Mesenchymal stem cell (in vitro differentiated cells and primary cell): ENCODE measurements at regions not wholly inside any gene's neighbourhood (a gene's known extent, or its start where the extent isn't known, plus 50 kb on each side); places are given as distances from the start of the nearest gene placed in this dataset.
A peak's percentile ranks its signal among the peaks of the same experiment; 100 is the strongest.

ENCODE experiments used
- DNase-seq: peaks from one replicate; pipeline ENCODE4 v3.0.0-alpha.2; 2013
- H2AFZ ChIP-seq: one replicate; pipeline ENCODE4 v1.6.1; 2013; ENCODE audit warnings: low read depth, mild to moderate bottlenecking, control low read depth, inconsistent platforms, low read length, moderate library complexity
- H2AK5ac ChIP-seq: 2 replicates; pipeline ENCODE4 v1.6.1; 2013; ENCODE audit warnings: low read length, moderate library complexity, mild to moderate bottlenecking, inconsistent platforms; ENCODE audit not compliant: severe bottlenecking
- H2BK120ac ChIP-seq: one replicate; pipeline ENCODE4 v1.6.1; 2013; ENCODE audit warnings: low read depth, mild to moderate bottlenecking, inconsistent platforms, low read length, moderate library complexity
- H2BK12ac ChIP-seq, 2 experiments: one replicate each; pipeline ENCODE4 v1.6.1; 2013; ENCODE audit warnings: inconsistent platforms in 2 of 2, low read length in 2 of 2, mild to moderate bottlenecking in 2 of 2, moderate library complexity in 2 of 2, control low read depth in 1 of 2
- H2BK15ac ChIP-seq: one replicate; pipeline ENCODE4 v1.6.1; 2013; ENCODE audit warnings: mild to moderate bottlenecking, low read depth, inconsistent platforms; ENCODE audit not compliant: poor library complexity, severe bottlenecking
- H2BK5ac ChIP-seq: 2 replicates; pipeline ENCODE4 v1.6.1; 2013; ENCODE audit warnings: low read depth, mild to moderate bottlenecking, low read length, control low read depth, inconsistent platforms; ENCODE audit not compliant: poor library complexity, severe bottlenecking
- H3K14ac ChIP-seq, 2 experiments: one replicate each; pipeline ENCODE4 v1.6.1; 2013; ENCODE audit warnings: inconsistent platforms in 2 of 2, low read length in 2 of 2, control low read depth in 1 of 2, mild to moderate bottlenecking in 1 of 2, moderate library complexity in 1 of 2
- H3K18ac ChIP-seq, 2 experiments: one replicate each; pipeline ENCODE4 v1.6.1; 2013; ENCODE audit warnings: inconsistent platforms in 2 of 2, low read length in 2 of 2, control low read depth in 1 of 2, low read depth in 1 of 2, mild to moderate bottlenecking in 1 of 2
- H3K23ac ChIP-seq, 2 experiments: one replicate each; pipeline ENCODE4 v1.6.1; 2013; ENCODE audit warnings: inconsistent platforms in 2 of 2, low read length in 2 of 2, mild to moderate bottlenecking in 2 of 2, moderate library complexity in 2 of 2, control low read depth in 1 of 2
- H3K27ac ChIP-seq: 2 replicates; pipeline ENCODE4 v1.5.1; 2013; ENCODE audit warnings: mild to moderate bottlenecking, moderate library complexity, low read length, control low read depth, inconsistent platforms; ENCODE audit not compliant: poor library complexity, severe bottlenecking
- H3K27me3 ChIP-seq, 2 experiments: 2 replicates each; pipeline versions ENCODE4 v1.6.1 to v1.7.0; 2013; ENCODE audit warnings: low read length in 2 of 2, mild to moderate bottlenecking in 2 of 2, moderate library complexity in 2 of 2, control low read depth in 1 of 2, inconsistent platforms in 1 of 2; ENCODE audit not compliant: control insufficient read depth in 1 of 2, insufficient read depth in 1 of 2
- H3K36me3 ChIP-seq, 2 experiments: 2 replicates each; pipeline versions ENCODE4 v1.6.1 to v1.7.0; 2013; ENCODE audit warnings: low read length in 2 of 2, control low read depth in 1 of 2, inconsistent platforms in 1 of 2, low read depth in 1 of 2, mild to moderate bottlenecking in 1 of 2; ENCODE audit not compliant: insufficient read depth in 2 of 2, control insufficient read depth in 1 of 2
- H3K4ac ChIP-seq, 2 experiments: one replicate each; pipeline ENCODE4 v1.6.1; 2013; ENCODE audit warnings: inconsistent platforms in 2 of 2, low read length in 2 of 2, mild to moderate bottlenecking in 2 of 2, moderate library complexity in 2 of 2, control low read depth in 1 of 2, low read depth in 1 of 2
- H3K4me1 ChIP-seq: 2 replicates; pipeline ENCODE4 v1.6.1; 2013; ENCODE audit warnings: low read depth, low read length, control low read depth; ENCODE audit not compliant: control insufficient read depth, insufficient read depth
- H3K4me2 ChIP-seq: 2 replicates; pipeline ENCODE4 v1.6.1; 2013; ENCODE audit warnings: low read length, mild to moderate bottlenecking, inconsistent platforms; ENCODE audit not compliant: poor library complexity, severe bottlenecking
- H3K4me3 ChIP-seq, 2 experiments: 2 replicates each; pipeline versions ENCODE4 v1.5.1 to v1.7.0; 2013; ENCODE audit warnings: low read length in 2 of 2, mild to moderate bottlenecking in 2 of 2, control low read depth in 1 of 2, low read depth in 1 of 2; ENCODE audit not compliant: insufficient read depth in 1 of 2
- H3K79me1 ChIP-seq: replicated peaks from 2 replicates; pipeline ENCODE4 v1.6.1; 2013; ENCODE audit warnings: mild to moderate bottlenecking, control low read depth, low read length, inconsistent platforms; ENCODE audit not compliant: poor library complexity, severe bottlenecking
- H3K9ac ChIP-seq: 2 replicates; pipeline ENCODE4 v1.7.0; 2013; ENCODE audit warnings: mild to moderate bottlenecking, low read length, moderate library complexity
- H3K9me3 ChIP-seq: 2 replicates; pipeline ENCODE4 v1.7.0; 2013; ENCODE audit warnings: mild to moderate bottlenecking, low read length; ENCODE audit not compliant: control insufficient read depth
- H4K8ac ChIP-seq: one replicate; pipeline ENCODE4 v1.6.1; 2013; ENCODE audit warnings: inconsistent platforms, mild to moderate bottlenecking, low read length, moderate library complexity
- H4K91ac ChIP-seq: one replicate; pipeline ENCODE4 v1.6.1; 2013; ENCODE audit warnings: mild to moderate bottlenecking, low read length, inconsistent platforms
- WGBS: methylation state at CpG from one replicate; pipeline ENCODE4 v1.1.7; 2013; ENCODE audit warnings: mixed read lengths; 5-methylcytosine and 5-hydroxymethylcytosine counted together

DNA sequence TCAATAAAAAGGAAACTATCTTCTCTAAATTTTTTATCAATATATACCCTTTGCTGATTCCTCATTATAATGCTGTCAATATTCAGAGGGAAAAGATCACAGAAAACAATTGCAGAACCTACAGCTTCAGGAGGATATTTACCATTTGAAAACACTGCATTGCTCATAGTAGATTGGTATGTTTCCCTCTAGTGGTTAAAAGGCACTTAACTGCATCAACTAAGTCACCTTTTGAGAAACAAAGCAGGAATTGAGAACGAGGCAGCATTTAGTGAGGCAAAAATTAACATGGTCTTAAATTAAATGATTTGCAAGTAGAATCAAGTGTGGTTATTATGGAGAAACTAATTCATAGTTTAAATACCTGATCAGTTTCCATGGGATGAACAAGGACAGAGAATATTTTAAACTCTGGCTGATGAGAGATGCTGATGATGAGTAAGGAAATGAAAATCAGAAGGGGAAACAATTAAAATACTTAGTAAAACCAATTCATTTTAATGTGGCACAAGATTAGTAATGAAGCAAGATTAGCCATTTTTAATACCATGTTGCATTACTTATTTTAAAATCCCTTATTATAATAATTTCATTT lies 642.1 kb downstream of the EPHA7 start:
- no peak overlapping the region for H3K9ac ChIP-seq
- no peaks in the 10 kb centered on the region for H3K4me1 ChIP-seq
- peak; percentile 51 for DNase-seq
- H3K79me1 ChIP-seq: no peaks in the 10 kb centered on the region
- no peak overlapping the region for H4K8ac ChIP-seq
- H4K91ac ChIP-seq: no peak overlapping the region
- H3K14ac ChIP-seq: no peak overlapping the region
- H3K4me3 ChIP-seq: no peak overlapping the region
- 14% methylated on average over 1 of the region's 1 CpG for WGBS
- H2AFZ ChIP-seq: no peak overlapping the region
- no peak overlapping the region for H3K18ac ChIP-seq
- H3K27me3 ChIP-seq: no peaks in the 10 kb centered on the region
- no peaks in the 10 kb centered on the region for H3K9me3 ChIP-seq
- H3K27ac ChIP-seq: no peak overlapping the region
- H2BK120ac ChIP-seq: no peak overlapping the region
- H2BK12ac ChIP-seq: no peak overlapping the region
- no peak overlapping the region for H2AK5ac ChIP-seq
- H2BK5ac ChIP-seq: no peak overlapping the region
- H3K4ac ChIP-seq: no peak overlapping the region
- no peak overlapping the region for H2BK15ac ChIP-seq
- H3K36me3 ChIP-seq: no peaks in the 10 kb centered on the region
- no peak overlapping the region for H3K23ac ChIP-seq
- H3K4me2 ChIP-seq: no peak overlapping the region

- Histone ChIP-seq H3K14ac (no peak overlapping the region), H3K4ac (no peak overlapping the region), H2BK5ac (no peak overlapping the region), H2AK5ac (no peak overlapping the region), H3K23ac (no peak overlapping the region), H2AFZ (no peak overlapping the region), H3K4me2 (no peak overlapping the region), H3K27ac (no peak overlapping the region), H2BK120ac (no peak overlapping the region), H2BK15ac (no peak overlapping the region), H3K4me3 (no peak overlapping the region), H3K9me3 (no peaks in the 10 kb centered on the region), H3K27me3 (no peaks in the 10 kb centered on the region), H3K18ac (no peak overlapping the region), H4K8ac (no peak overlapping the region), H3K4me1 (no peaks in the 10 kb centered on the region), H3K9ac (no peak overlapping the region), H3K36me3 (no peaks in the 10 kb centered on the region), H3K79me1 (no peaks in the 10 kb centered on the region), H4K91ac (no peak overlapping the region), H2BK12ac (no peak overlapping the region)
- 93% methylated on average over 5 of the region's 5 CpGs for WGBS
- DNase-seq: no peak
Measured at GRCh38 chr6:92770540-92770939, 648.8 kb downstream of the EPHA7 start.

- Histone ChIP-seq H3K79me1 (no peaks in the 10 kb centered on the region), H3K36me3 (no peaks in the 10 kb centered on the region), H4K8ac (no peak overlapping the region), H3K27me3 (no peaks in the 10 kb centered on the region), H3K18ac (no peak overlapping the region), H3K23ac (no peak overlapping the region), H2AK5ac (no peak overlapping the region), H2AFZ (no peak overlapping the region), H3K4me1 (no peaks in the 10 kb centered on the region), H3K4me3 (no peak overlapping the region), H2BK15ac (no peak overlapping the region), H2BK5ac (no peak overlapping the region), H3K4me2 (no peak overlapping the region), H3K4ac (no peak overlapping the region), H2BK120ac (no peak overlapping the region), H3K9ac (no peak overlapping the region), H2BK12ac (no peak overlapping the region), H3K14ac (no peak overlapping the region), H3K27ac (no peak overlapping the region), H4K91ac (no peak overlapping the region), H3K9me3 (no peaks in the 10 kb centered on the region)
- WGBS: no CpG with 5 or more reads among the region's 1 CpG
- no peak for DNase-seq
Measured at GRCh38 chr6:92767101-92767500, 652.3 kb downstream of the EPHA7 start.

- 71% methylated on average over 2 of the region's 3 CpGs for WGBS
- H3K18ac ChIP-seq: no peak overlapping the region
Measured at GRCh38 chr6:92763680-92764079, 655.7 kb downstream of the EPHA7 start.

More at GRCh38 chr6:92763680-92764079, 655.7 kb downstream of the EPHA7 start:
- Histone ChIP-seq H3K9ac (no peak overlapping the region), H4K91ac (no peak overlapping the region), H2AK5ac (no peak overlapping the region), H2AFZ (no peak overlapping the region), H2BK12ac (no peak overlapping the region), H2BK15ac (no peak overlapping the region), H3K27ac (no peak overlapping the region), H3K9me3 (no peaks in the 10 kb centered on the region), H3K14ac (no peak overlapping the region), H4K8ac (no peak overlapping the region), H2BK120ac (no peak overlapping the region), H3K23ac (no peak overlapping the region), H3K4ac (no peak overlapping the region), H3K4me1 (no peaks in the 10 kb centered on the region), H3K4me3 (no peak overlapping the region), H2BK5ac (no peak overlapping the region), H3K36me3 (no peaks in the 10 kb centered on the region), H3K4me2 (no peak overlapping the region), H3K79me1 (no peaks in the 10 kb centered on the region), H3K27me3 (no peaks in the 10 kb centered on the region)
- no peak for DNase-seq
